ENCODE measurements at regions not wholly inside any gene's neighbourhood (a gene's known extent, or its start where the extent isn't known, plus 50 kb on each side); places are given as distances from the start of the nearest gene placed in this dataset.

GRCh38 chr3:194868831-194869230, 183.1 kb downstream of the FAM43A start:
- TF ChIP-seq GLI2 (tag by site-specific recombination; IDR thresholded peaks at IDR 0.05; ENCODE audit: borderline replicate concordance, low read depth), result no peak
- TF ChIP-seq INSM2 (tag by site-specific recombination; IDR thresholded peaks at IDR 0.05), result no peak
- TF ChIP-seq TRIM28 (IDR thresholded peaks at IDR 0.05; ENCODE audit: borderline replicate concordance, low read length), result no peak
- no peak for TF ChIP-seq CTCF (tag by site-specific recombination; IDR thresholded peaks at IDR 0.05)
- no peak for TF ChIP-seq ZBTB21 (tag by site-specific recombination; IDR thresholded peaks at IDR 0.05)
- TF ChIP-seq ZBTB7A (tag by site-specific recombination; IDR thresholded peaks at IDR 0.05; ENCODE audit: low read depth), result no peak
- no peak for TF ChIP-seq ZNF37A (tag by site-specific recombination; IDR thresholded peaks at IDR 0.05)
- TF ChIP-seq ZXDB (tag by site-specific recombination; IDR thresholded peaks at IDR 0.05), result no peak
- H3K4me1 ChIP-seq (ENCODE audit: control insufficient read depth, insufficient read depth, low read length), result peaks cover 3% of the 10 kb centered on the region; the same call in 1 of the 2 replicates
- ChIA-PET CTCF (no interaction called here), POLR2A (no interaction called here)
- no peak overlapping the region for H3K27ac ChIP-seq (ENCODE audit: extremely low read depth, low read depth, low read length)
- no peaks in the 10 kb centered on the region for H3K9me3 ChIP-seq (ENCODE audit: control insufficient read depth, insufficient read depth, low read depth, low read length)
- H3K36me3 ChIP-seq (ENCODE audit: control insufficient read depth in 2 of 2, insufficient read depth in 1 of 2, low read length in 2 of 2), result no peaks in the 10 kb centered on the region
- no peak overlapping the region for H3K4me3 ChIP-seq (ENCODE audit: low read depth, low read length)

- Histone ChIP-seq H3K4me1 (ENCODE audit: control insufficient read depth, insufficient read depth, low read length) (peaks cover 3% of the 10 kb centered on the region; the same call in 1 of the 2 replicates), H3K27ac (ENCODE audit: extremely low read depth, low read depth, low read length) (no peak overlapping the region), H3K36me3 (ENCODE audit: control insufficient read depth in 2 of 2, insufficient read depth in 1 of 2, low read length in 2 of 2) (no peaks in the 10 kb centered on the region), H3K9me3 (ENCODE audit: control insufficient read depth, insufficient read depth, low read depth, low read length) (no peaks in the 10 kb centered on the region), H3K4me3 (ENCODE audit: low read depth, low read length) (no peak overlapping the region)
- peak; percentile 21 for TF ChIP-seq SETDB1 (IDR thresholded peaks at IDR 0.05; ENCODE audit: insufficient read length, low read length)
- no peak for TF ChIP-seq ZNF529 (tag by site-specific recombination; IDR thresholded peaks at IDR 0.05; ENCODE audit: insufficient replicate concordance)
- ChIA-PET POLR2A (no interaction called here), CTCF (no interaction called here)
Measured at GRCh38 chr3:194869482-194870169, 183.9 kb downstream of the FAM43A start.

DNA sequence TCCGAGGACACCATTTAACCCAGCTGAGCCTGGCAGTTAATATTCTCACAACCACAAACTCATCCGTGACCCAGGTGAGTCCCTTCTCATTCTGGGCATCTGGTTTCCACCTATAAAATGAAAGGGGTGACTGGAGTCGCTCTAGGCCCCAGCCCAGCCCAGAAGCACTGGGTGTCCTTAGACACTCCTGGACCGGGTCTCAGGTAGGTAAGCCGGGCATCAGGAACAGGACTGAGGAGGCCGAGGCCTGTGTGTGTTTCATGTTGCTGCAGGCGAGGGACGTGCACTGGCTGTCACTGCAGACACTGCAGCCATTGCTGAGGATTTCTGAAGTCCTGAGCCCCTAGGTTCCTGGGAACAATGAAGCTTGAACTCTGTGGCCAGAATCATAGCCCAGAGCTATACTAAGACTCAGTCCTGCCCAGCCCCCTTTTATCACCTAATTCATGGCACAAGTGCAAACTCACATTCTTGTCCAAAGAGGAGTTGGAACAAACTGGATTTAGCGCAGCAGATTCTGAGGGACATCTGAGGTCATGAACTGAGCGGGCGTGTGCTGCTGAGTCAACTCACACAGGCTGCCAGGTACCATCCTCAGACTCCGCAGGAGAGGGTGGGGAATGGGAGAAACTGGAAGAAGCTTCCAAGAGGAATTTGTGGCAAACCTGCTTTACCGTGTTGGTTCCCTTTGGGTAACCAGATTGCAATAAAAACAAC, 184.9 kb downstream of the FAM43A start:
- ChIA-PET CTCF (interaction anchor here (1.3 kb wide), 1 partner anchor 73 kb away, joined by 3 read pairs; no protein-coding TSS in a partner anchor), POLR2A (interaction anchor here (1.5 kb wide), 1 partner anchor 185 kb away, joined by 5 read pairs; the partner anchor contains the start of gene FAM43A)
- no peaks in the 10 kb centered on the region for H3K36me3 ChIP-seq (ENCODE audit: control insufficient read depth in 2 of 2, insufficient read depth in 1 of 2, low read length in 2 of 2)
- H3K4me3 ChIP-seq (ENCODE audit: low read depth, low read length), result no peak overlapping the region
- peaks cover 3% of the 10 kb centered on the region; the same call in 1 of the 2 replicates for H3K4me1 ChIP-seq (ENCODE audit: control insufficient read depth, insufficient read depth, low read length)
- H3K27ac ChIP-seq (ENCODE audit: extremely low read depth, low read depth, low read length), result no peak overlapping the region
- H3K9me3 ChIP-seq (ENCODE audit: control insufficient read depth, insufficient read depth, low read depth, low read length), result no peaks in the 10 kb centered on the region
- TF ChIP-seq KLF17 (tag by site-specific recombination; IDR thresholded peaks at IDR 0.05), result no peak
- TF ChIP-seq KLF10 (tag by site-specific recombination; IDR thresholded peaks at IDR 0.05), result no peak
- TF ChIP-seq ZNF449 (tag by site-specific recombination; IDR thresholded peaks at IDR 0.05), result no peak
- no peak for TF ChIP-seq ZNF133 (tag by site-specific recombination; IDR thresholded peaks at IDR 0.05)
- TF ChIP-seq ZNF791 (tag by site-specific recombination; IDR thresholded peaks at IDR 0.05), result no peak
- no peak for TF ChIP-seq ZNF529 (tag by site-specific recombination; IDR thresholded peaks at IDR 0.05; ENCODE audit: insufficient replicate concordance)
- no peak for TF ChIP-seq ZNF184 (tag by site-specific recombination; IDR thresholded peaks at IDR 0.05)
- TF ChIP-seq SCRT1 (tag by site-specific recombination; IDR thresholded peaks at IDR 0.05; ENCODE audit: borderline replicate concordance), result no peak
- TF ChIP-seq, protein P1, sequence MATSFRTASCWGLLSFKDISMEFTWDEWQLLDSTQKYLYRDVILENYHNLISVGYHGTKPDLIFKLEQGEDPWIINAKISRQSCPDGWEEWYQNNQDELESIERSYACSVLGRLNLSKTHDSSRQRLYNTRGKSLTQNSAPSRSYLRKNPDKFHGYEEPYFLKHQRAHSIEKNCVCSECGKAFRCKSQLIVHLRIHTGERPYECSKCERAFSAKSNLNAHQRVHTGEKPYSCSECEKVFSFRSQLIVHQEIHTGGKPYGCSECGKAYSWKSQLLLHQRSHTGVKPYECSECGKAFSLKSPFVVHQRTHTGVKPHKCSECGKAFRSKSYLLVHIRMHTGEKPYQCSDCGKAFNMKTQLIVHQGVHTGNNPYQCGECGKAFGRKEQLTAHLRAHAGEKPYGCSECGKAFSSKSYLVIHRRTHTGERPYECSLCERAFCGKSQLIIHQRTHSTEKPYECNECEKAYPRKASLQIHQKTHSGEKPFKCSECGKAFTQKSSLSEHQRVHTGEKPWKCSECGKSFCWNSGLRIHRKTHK (tag by site-specific recombination; IDR thresholded peaks at IDR 0.05), result no peak
- TF ChIP-seq ZNF223 (tag by site-specific recombination; IDR thresholded peaks at IDR 0.05), result no peak
- no peak for TF ChIP-seq ZNF169 (tag by site-specific recombination; IDR thresholded peaks at IDR 0.05)
- TF ChIP-seq HOXA7 (CRISPR knock-in tag; IDR thresholded peaks at IDR 0.05; ENCODE audit: borderline replicate concordance), result no peak
- TF ChIP-seq ZBTB1 (tag by site-specific recombination; IDR thresholded peaks at IDR 0.05), result no peak
- TF ChIP-seq ZNF654 (tag by site-specific recombination; IDR thresholded peaks at IDR 0.05; ENCODE audit: low read depth), result no peak
